ENCODE measurements at regions not wholly inside any gene's neighbourhood (a gene's known extent, or its start where the extent isn't known, plus 50 kb on each side); places are given as distances from the start of the nearest gene placed in this dataset.

DNA sequence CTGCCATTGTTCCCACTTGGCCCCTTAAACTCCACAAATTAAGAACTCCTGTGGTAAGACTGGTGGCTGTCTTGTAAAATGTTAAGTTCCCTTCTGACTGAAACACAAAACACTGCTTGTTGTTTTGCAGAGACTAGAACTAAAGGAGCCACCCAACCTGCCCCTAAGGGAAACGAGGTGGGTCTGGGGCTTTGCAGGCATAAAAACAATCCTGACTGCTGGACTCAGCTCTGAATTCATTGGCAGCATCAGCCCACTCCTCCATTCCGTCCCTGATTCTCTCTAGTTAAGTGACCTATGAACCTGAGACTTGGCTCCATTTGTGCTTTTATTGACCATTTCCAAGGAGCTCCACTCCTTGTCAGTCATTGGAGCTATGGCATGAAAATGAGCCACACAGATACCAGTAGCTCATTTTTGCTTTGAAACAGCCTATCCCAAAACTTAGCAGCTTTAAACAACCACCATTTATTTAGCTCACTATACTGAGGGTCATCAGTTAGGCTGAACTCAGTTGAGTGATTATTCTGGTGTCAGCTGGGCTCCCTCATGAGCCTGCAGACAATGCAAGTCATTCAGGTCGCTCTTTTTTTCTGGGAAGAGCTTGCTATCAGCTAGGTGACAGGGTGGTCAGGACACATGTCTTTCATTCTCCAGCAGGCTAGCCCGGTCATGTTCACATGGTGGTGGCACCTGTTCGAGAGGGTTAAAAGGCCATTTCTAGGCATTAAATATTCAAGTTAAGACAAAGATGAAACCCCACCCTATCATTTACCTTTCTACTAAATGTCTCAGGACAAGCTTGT is 175.1 kb upstream of the CTNNB1 start:
- TF ChIP-seq, protein P1, sequence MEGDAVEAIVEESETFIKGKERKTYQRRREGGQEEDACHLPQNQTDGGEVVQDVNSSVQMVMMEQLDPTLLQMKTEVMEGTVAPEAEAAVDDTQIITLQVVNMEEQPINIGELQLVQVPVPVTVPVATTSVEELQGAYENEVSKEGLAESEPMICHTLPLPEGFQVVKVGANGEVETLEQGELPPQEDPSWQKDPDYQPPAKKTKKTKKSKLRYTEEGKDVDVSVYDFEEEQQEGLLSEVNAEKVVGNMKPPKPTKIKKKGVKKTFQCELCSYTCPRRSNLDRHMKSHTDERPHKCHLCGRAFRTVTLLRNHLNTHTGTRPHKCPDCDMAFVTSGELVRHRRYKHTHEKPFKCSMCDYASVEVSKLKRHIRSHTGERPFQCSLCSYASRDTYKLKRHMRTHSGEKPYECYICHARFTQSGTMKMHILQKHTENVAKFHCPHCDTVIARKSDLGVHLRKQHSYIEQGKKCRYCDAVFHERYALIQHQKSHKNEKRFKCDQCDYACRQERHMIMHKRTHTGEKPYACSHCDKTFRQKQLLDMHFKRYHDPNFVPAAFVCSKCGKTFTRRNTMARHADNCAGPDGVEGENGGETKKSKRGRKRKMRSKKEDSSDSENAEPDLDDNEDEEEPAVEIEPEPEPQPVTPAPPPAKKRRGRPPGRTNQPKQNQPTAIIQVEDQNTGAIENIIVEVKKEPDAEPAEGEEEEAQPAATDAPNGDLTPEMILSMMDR (IDR thresholded peaks at IDR 0.05) = no peak
- TF ChIP-seq POLR2A (IDR thresholded peaks at IDR 0.05) = no peak

Data from esophagus squamous epithelium (tissue), 4 donors.